SK-N-SH treated with all-trans-retinoic acid at 6 μM for 48 hours (cell line): ENCODE measurements at regions not wholly inside any gene's neighbourhood (a gene's known extent, or its start where the extent isn't known, plus 50 kb on each side); places are given as distances from the start of the nearest gene placed in this dataset.

Experiments used
- ZNF70 ChIP-seq: fragments of 450-650 bp; formaldehyde crosslinking; IDR thresholded peaks from 2 replicates; pipeline ENCODE4 v1.5.0; 2020; ENCODE audit warnings: mild to moderate bottlenecking, moderate library complexity
- TF ChIP-seq, protein P1 (sequence below): fragments of 250-450 bp; sonication (Bioruptor Pico); IDR thresholded peaks from 2 replicates; pipeline ENCODE4 v1.5.1; 2020; ENCODE audit warnings: low read depth, mild to moderate bottlenecking, moderate library complexity

- no peak for TF ChIP-seq ZNF70 (CRISPR knock-in tag)
- TF ChIP-seq, protein P1, sequence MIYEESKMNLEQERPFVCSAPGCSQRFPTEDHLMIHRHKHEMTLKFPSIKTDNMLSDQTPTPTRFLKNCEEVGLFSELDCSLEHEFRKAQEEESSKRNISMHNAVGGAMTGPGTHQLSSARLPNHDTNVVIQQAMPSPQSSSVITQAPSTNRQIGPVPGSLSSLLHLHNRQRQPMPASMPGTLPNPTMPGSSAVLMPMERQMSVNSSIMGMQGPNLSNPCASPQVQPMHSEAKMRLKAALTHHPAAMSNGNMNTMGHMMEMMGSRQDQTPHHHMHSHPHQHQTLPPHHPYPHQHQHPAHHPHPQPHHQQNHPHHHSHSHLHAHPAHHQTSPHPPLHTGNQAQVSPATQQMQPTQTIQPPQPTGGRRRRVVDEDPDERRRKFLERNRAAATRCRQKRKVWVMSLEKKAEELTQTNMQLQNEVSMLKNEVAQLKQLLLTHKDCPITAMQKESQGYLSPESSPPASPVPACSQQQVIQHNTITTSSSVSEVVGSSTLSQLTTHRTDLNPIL, result no peak
Measured at GRCh38 chr1:106646816-106647215, 409.7 kb upstream of the PRMT6 start.
